ENCODE measurements at regions not wholly inside any gene's neighbourhood (a gene's known extent, or its start where the extent isn't known, plus 50 kb on each side); places are given as distances from the start of the nearest gene placed in this dataset. TPM values are rescaled to one million over a fixed set of nuclear protein-coding genes. Genes with fewer than 3 reads are reported as not detected.

DNA sequence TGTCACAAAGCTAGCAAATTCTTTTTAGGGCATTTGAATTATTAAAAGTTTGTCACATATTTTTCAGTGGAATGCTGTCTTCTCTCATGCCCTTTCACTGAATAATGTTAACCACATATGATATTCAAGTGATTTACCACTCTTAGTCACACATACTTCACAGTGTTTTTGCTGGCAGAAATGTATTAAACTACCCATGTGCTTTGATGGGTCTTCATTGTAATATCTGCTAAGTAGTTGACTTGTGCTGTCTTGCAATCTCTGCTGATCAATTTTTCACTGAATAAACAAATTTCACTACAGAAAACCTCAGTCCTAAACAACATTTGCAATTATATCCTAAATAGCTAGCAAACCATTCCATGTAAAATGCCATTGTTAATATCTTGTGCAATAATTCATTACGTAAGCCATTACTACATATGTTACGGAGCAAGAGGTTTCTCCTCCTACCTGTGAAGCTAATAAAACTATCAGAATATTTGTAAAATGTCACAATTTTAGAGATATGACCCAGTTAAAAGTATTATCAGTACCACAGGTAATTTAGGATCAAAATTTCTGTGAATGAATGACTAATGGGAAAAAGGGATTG lies 64.6 kb upstream of the LMO3 start:
- Histone ChIP-seq H3K4me1 (no peaks in the 10 kb centered on the region), H3K27me3 (ENCODE audit: low read depth) (no peaks in the 10 kb centered on the region), H3K9me3 (replicated peaks) (no peaks in the 10 kb centered on the region), H3K36me3 (no peaks in the 10 kb centered on the region), H3K4me3 (no peak overlapping the region), H3K27ac (replicated peaks) (no peak overlapping the region)
- TF ChIP-seq, protein P1, sequence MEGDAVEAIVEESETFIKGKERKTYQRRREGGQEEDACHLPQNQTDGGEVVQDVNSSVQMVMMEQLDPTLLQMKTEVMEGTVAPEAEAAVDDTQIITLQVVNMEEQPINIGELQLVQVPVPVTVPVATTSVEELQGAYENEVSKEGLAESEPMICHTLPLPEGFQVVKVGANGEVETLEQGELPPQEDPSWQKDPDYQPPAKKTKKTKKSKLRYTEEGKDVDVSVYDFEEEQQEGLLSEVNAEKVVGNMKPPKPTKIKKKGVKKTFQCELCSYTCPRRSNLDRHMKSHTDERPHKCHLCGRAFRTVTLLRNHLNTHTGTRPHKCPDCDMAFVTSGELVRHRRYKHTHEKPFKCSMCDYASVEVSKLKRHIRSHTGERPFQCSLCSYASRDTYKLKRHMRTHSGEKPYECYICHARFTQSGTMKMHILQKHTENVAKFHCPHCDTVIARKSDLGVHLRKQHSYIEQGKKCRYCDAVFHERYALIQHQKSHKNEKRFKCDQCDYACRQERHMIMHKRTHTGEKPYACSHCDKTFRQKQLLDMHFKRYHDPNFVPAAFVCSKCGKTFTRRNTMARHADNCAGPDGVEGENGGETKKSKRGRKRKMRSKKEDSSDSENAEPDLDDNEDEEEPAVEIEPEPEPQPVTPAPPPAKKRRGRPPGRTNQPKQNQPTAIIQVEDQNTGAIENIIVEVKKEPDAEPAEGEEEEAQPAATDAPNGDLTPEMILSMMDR (IDR thresholded peaks at IDR 0.05; ENCODE audit: borderline replicate concordance), result no peak
- no peak for DNase-seq
- intact Hi-C loops (cut with micrococcal nuclease), result no loop called here

DNA sequence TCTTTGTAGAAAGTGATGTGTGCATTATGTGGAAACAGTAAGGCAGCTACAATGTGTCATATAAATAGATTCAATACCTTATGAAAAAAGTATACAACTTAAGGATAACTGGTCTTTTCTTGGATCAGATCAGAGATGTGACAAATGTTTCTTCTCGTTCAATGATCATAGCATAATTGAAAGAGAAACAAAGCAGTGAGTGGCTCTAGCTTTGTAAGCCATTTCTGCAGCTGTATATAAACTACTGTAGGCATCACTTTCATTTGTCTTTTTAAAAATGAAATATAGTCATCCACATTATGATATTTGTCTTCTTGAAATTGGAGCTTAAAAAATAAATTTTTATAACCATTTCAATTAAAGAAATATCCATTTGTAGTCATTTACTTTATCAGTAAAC lies 63.8 kb upstream of the LMO3 start:
- H3K27me3 ChIP-seq (ENCODE audit: low read depth), result no peaks in the 10 kb centered on the region
- H3K9me3 ChIP-seq (replicated peaks), result no peaks in the 10 kb centered on the region
- no peak overlapping the region for H3K4me3 ChIP-seq
- H3K36me3 ChIP-seq, result no peaks in the 10 kb centered on the region
- TF ChIP-seq, protein P1 (IDR thresholded peaks at IDR 0.05; ENCODE audit: borderline replicate concordance), result no peak
- no peaks in the 10 kb centered on the region for H3K4me1 ChIP-seq
- intact Hi-C loops (cut with micrococcal nuclease), result no loop called here
- DNase-seq, result no peak
- no peak overlapping the region for H3K27ac ChIP-seq (replicated peaks)

DNA sequence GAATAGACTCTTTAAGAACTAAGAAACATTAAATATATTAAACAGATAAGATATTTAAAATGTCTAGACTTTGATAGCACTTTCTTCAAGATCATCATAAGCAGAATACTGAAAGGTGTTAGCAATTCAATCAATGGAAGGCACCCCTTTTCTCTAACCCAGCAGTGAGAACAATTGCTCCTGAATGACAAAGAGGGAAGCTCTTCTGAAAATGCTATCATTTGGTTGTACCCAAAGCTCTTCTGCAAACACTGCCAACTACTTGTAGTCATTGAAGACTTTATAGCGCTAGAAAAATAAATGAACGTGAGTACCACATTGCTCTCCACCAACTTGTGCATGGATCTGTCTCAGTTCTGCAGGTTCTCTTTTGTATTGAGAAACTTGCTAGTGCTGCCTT lies 62.2 kb upstream of the LMO3 start:
- H3K27ac ChIP-seq (replicated peaks), result no peak overlapping the region
- no peaks in the 10 kb centered on the region for H3K27me3 ChIP-seq (ENCODE audit: low read depth)
- no peaks in the 10 kb centered on the region for H3K36me3 ChIP-seq
- no peaks in the 10 kb centered on the region for H3K4me1 ChIP-seq
- no peaks in the 10 kb centered on the region for H3K9me3 ChIP-seq (replicated peaks)
- H3K4me3 ChIP-seq, result no peak overlapping the region
- TF ChIP-seq, protein P1 (IDR thresholded peaks at IDR 0.05; ENCODE audit: borderline replicate concordance), result no peak
- intact Hi-C loops (cut with micrococcal nuclease), result no loop called here
- DNase-seq, result no peak

DNA sequence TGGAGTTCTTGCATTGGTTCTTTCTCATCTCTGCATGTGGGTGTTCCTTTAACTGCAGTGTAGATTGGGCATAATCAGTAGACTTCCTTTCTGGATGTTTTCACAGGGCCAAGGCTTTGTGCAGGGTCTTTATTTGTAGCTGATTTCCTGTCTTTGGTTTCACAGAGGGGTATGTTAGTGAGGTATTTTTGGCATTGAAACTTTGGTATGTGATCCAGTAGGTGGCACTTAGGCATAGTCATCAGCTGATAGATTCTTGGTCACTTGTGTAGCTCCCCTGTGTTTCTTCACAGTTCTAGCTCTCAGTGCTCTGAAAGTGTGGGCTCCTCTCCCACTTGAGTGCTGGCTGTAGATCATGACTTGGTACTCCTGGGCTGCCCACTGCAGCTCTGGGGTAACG lies 52.7 kb upstream of the LMO3 start:
- Histone ChIP-seq H3K27ac (replicated peaks) (no peak overlapping the region), H3K9me3 (replicated peaks) (peaks cover 41% of the 10 kb centered on the region), H3K4me1 (no peaks in the 10 kb centered on the region), H3K36me3 (no peaks in the 10 kb centered on the region), H3K4me3 (no peak overlapping the region), H3K27me3 (ENCODE audit: low read depth) (no peaks in the 10 kb centered on the region)
- TF ChIP-seq, protein P1 (IDR thresholded peaks at IDR 0.05; ENCODE audit: borderline replicate concordance), result no peak
- DNase-seq, result no peak
- intact Hi-C loops (cut with micrococcal nuclease), result no loop called here

Small RNA genes lying in the stretch of these regions (microRNA-seq; reads per million reads assigned to microRNA genes)
- not detected for gene MIR3974
